ENCODE measurements at regions not wholly inside any gene's neighbourhood (a gene's known extent, or its start where the extent isn't known, plus 50 kb on each side); places are given as distances from the start of the nearest gene placed in this dataset.

DNA sequence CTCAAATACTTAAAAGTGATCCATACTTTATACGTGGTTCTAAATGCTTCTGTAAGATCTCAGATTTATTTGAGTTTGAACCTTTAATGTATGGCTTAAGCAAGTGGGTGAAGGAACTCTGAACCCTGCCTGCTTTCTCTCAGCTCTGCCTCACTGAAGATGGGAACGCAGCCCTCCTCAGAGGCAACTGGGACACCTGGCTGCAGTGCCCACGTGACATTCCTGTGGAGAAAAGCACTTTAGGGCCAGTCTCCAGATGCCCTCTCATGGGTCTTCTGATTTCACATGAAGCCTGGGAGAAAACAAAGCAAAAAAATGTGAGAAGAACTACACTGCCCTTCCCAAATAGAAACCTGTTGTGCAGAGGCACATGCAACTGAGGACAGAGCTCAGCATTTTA is 242.6 kb upstream of the ANKRD30A start:
- no peak for DNase-seq (ENCODE audit: low spot score in 2 of 2)
- intact Hi-C loops (cut with DNase I; ENCODE audit: low total_unique reads): no loop called here
- H3K9me3 ChIP-seq: no peaks in the 10 kb centered on the region
- TF ChIP-seq POLR2A (IDR thresholded peaks at IDR 0.05): no peak
- TF ChIP-seq, protein P1, sequence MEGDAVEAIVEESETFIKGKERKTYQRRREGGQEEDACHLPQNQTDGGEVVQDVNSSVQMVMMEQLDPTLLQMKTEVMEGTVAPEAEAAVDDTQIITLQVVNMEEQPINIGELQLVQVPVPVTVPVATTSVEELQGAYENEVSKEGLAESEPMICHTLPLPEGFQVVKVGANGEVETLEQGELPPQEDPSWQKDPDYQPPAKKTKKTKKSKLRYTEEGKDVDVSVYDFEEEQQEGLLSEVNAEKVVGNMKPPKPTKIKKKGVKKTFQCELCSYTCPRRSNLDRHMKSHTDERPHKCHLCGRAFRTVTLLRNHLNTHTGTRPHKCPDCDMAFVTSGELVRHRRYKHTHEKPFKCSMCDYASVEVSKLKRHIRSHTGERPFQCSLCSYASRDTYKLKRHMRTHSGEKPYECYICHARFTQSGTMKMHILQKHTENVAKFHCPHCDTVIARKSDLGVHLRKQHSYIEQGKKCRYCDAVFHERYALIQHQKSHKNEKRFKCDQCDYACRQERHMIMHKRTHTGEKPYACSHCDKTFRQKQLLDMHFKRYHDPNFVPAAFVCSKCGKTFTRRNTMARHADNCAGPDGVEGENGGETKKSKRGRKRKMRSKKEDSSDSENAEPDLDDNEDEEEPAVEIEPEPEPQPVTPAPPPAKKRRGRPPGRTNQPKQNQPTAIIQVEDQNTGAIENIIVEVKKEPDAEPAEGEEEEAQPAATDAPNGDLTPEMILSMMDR (IDR thresholded peaks at IDR 0.05): no peak
- no peak overlapping the region for H3K4me3 ChIP-seq
- no peaks in the 10 kb centered on the region for H3K27me3 ChIP-seq
- H3K4me1 ChIP-seq: no peaks in the 10 kb centered on the region
- H3K36me3 ChIP-seq: no peaks in the 10 kb centered on the region
- no peak overlapping the region for H3K27ac ChIP-seq

DNA sequence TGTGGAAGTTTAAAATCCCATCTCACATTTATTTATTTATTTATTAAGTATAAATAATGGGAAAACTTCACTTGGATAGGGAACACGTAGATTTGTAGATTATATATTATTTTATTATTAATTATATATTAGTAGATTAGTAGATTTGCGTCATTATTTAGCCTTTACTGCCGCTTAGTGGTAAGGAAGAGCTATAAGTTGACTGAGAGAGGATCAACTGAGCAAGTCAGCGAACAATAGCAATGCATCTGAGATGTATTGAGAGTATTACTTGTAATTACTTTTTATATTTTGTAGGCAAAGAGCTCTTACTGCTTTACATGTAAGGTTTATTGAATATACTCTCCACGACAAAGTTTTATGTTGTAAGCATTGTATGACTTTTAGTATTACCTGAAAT is 244.5 kb upstream of the ANKRD30A start:
- intact Hi-C loops (cut with DNase I; ENCODE audit: low total_unique reads): no loop called here
- Histone ChIP-seq H3K36me3 (no peaks in the 10 kb centered on the region), H3K4me3 (no peak overlapping the region), H3K9me3 (no peaks in the 10 kb centered on the region), H3K4me1 (no peaks in the 10 kb centered on the region), H3K27me3 (no peaks in the 10 kb centered on the region), H3K27ac (no peak overlapping the region)
- DNase-seq (ENCODE audit: low spot score in 2 of 2): no peak
- TF ChIP-seq POLR2AphosphoS5 (IDR thresholded peaks at IDR 0.05) (no peak), POLR2A (IDR thresholded peaks at IDR 0.05) (no peak)
- TF ChIP-seq, protein P1 (IDR thresholded peaks at IDR 0.05): peak in 1 of 3 donors; percentile 19

DNA sequence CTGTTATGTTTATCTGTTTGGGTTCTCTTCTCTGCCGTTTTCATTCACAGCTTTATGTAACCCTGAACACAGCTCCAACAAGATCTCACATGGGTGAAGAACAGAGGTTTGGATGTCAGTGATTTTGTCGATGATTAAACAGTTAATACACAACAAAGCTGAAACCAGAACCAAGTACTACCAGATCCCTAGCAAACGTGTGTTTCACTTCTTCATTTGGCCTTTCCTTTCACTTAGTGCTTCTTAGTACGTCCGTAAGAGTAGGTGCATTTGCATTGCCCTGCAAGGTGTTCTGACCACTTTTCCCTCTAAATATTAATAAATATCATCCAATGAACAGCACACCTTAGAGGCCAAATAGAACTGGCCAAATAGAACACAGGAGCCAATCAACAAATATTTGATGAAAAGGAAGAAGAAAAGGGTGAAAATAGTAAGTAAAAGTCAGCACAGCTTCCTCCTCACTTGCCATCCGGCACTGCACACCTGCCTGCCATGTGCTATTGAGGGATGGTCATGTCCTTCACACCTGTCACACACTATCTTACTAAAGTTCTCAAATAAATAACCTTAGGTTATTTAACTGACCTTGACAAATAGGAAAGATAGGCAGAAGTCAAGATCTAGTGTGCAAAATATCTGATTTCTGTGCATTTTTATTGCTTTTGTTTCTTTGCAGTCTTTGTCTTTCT is 252.6 kb upstream of the ANKRD30A start:
- TF ChIP-seq POLR2A (IDR thresholded peaks at IDR 0.05) (no peak), POLR2AphosphoS5 (IDR thresholded peaks at IDR 0.05) (no peak)
- TF ChIP-seq, protein P1 (IDR thresholded peaks at IDR 0.05): no peak
- no peak overlapping the region for H3K4me3 ChIP-seq
- no peaks in the 10 kb centered on the region for H3K9me3 ChIP-seq
- no peak for DNase-seq (ENCODE audit: low spot score in 2 of 2)
- intact Hi-C loops (cut with DNase I; ENCODE audit: low total_unique reads): loop anchor here (10.0 kb wide), 1 partner anchor 1748 kb away; the partner anchor contains the start of gene CREM
- no peaks in the 10 kb centered on the region for H3K36me3 ChIP-seq
- no peaks in the 10 kb centered on the region for H3K4me1 ChIP-seq
- no peak overlapping the region for H3K27ac ChIP-seq
- no peaks in the 10 kb centered on the region for H3K27me3 ChIP-seq

DNA sequence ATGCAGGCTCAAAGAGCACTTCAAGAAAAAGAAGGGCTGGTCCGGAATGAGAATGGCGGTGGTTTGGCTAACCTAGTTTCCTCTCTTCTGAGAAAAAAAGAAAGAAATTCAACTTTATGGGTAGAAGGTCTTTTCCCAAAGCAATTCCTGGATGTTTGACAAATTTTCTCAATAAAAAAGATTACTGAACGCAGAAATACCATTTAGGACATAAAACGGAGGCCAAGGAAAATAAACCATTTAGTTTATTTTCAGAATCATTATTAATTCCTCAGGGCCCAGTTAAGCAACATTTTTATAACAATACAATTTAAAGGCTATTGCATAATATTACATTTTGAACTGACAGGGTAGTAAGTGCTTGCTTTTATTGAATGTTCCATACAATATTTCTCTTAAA is 284.6 kb upstream of the ANKRD30A start:
- H3K27me3 ChIP-seq: no peaks in the 10 kb centered on the region
- no peaks in the 10 kb centered on the region for H3K4me1 ChIP-seq
- H3K9me3 ChIP-seq: no peaks in the 10 kb centered on the region
- H3K27ac ChIP-seq: no peak overlapping the region
- intact Hi-C loops (cut with DNase I; ENCODE audit: low total_unique reads): no loop called here
- no peak overlapping the region for H3K4me3 ChIP-seq
- no peak for DNase-seq (ENCODE audit: low spot score in 2 of 2)
- no peaks in the 10 kb centered on the region for H3K36me3 ChIP-seq
- TF ChIP-seq, protein P1 (IDR thresholded peaks at IDR 0.05): no peak
- TF ChIP-seq POLR2A (IDR thresholded peaks at IDR 0.05) (no peak), POLR2AphosphoS5 (IDR thresholded peaks at IDR 0.05) (no peak)

DNA sequence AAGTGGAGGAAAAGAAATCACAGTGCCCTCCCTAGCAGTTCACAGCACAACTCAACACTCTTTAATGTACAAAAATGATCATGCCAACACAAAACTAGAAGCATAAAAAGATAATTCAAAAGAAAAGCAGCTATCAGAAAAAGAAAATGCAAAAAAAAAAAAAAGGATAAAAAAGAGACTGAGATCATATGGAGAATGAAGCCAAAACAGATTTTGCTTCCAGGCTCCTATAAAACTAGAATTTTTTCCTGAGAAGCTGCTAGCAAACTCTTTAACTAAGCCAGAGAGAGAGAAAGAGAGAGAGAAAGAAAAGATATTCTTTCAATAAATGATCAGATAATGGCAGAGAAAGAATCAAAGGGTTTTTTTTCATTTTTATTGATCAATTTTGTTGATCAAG is 288.0 kb upstream of the ANKRD30A start:
- Histone ChIP-seq H3K9me3 (no peaks in the 10 kb centered on the region), H3K27ac (no peak overlapping the region)

More for the DNA sequence above, 288.0 kb upstream of the ANKRD30A start:
- H3K4me3 ChIP-seq: no peak overlapping the region
- H3K36me3 ChIP-seq: no peaks in the 10 kb centered on the region
- no peaks in the 10 kb centered on the region for H3K4me1 ChIP-seq
- TF ChIP-seq POLR2A (IDR thresholded peaks at IDR 0.05) (no peak), POLR2AphosphoS5 (IDR thresholded peaks at IDR 0.05) (no peak)
- TF ChIP-seq, protein P1 (IDR thresholded peaks at IDR 0.05): no peak
- intact Hi-C loops (cut with DNase I; ENCODE audit: low total_unique reads): no loop called here
- H3K27me3 ChIP-seq: no peaks in the 10 kb centered on the region
- DNase-seq (ENCODE audit: low spot score in 2 of 2): no peak
